ENCODE measurements at regions not wholly inside any gene's neighbourhood (a gene's known extent, or its start where the extent isn't known, plus 50 kb on each side); places are given as distances from the start of the nearest gene placed in this dataset.

GRCh38 chr4:138439143-138439581 is 197.0 kb upstream of the SLC7A11 start:
- TF ChIP-seq CTCF (IDR thresholded peaks at IDR 0.05) (no peak), POLR2A (IDR thresholded peaks at IDR 0.05) (no peak)

All from lower leg skin (tissue), 3 donors.